GM19238 (cell line): ENCODE measurements at regions not wholly inside any gene's neighbourhood (a gene's known extent, or its start where the extent isn't known, plus 50 kb on each side); places are given as distances from the start of the nearest gene placed in this dataset.
"Not testable (repeated sequence)": the region's sequence is repeated elsewhere in the genome, so short reads cannot be mapped to it uniquely, and the experiment has no call there.

Source experiments
- DNase-seq: peaks from one replicate; pipeline ENCODE4 v3.0.0; 2011; ENCODE audit warnings: low spot score; ENCODE audit not compliant: insufficient read length

GRCh38 chr2:146730882-146731281 is 1113.9 kb upstream of the ACVR2A start:
- no peak for DNase-seq

DNA sequence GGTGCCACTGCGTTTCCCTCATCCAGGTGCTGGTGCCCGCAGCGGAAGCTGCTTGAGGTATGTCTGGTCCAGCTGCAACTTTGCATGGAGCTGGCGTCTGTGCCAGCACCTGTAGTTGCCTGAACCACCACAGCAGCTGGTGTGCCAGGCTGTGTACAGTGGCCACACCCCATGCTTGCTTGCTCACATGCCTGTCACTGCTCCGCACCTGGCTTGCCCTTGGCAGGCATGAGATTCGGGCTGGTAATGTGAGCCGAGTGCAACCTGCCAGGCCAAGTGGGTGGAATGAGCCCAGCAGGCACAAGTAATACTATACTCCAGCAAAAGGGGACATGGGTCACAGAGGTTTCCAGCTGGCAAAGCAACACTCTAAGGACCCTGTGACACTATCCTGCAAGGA is 1123.3 kb upstream of the ACVR2A start:
- DNase-seq, result no peak

- no peak for DNase-seq
These were observed 1124.7 kb upstream of the ACVR2A start for GRCh38 chr2:146720170-146720569.

DNA sequence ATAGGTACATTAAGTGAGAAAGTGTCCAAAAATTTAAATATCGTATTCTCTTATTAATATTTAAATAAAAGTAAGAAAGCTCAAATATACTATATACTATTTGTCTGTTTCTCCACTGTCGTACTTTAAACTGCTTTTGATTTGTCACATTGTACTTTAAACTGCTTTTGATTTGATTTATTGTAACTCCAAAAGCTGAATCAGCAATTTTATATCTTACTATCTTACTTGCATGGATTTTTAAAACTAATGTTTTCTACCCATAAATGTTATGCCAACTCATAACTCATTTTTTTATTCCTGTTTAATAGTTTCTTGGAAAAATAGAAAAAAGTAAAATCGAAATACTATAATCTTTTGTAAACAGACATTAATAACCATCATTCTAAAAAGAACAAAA is 1128.2 kb upstream of the ACVR2A start:
- no peak for DNase-seq

DNA sequence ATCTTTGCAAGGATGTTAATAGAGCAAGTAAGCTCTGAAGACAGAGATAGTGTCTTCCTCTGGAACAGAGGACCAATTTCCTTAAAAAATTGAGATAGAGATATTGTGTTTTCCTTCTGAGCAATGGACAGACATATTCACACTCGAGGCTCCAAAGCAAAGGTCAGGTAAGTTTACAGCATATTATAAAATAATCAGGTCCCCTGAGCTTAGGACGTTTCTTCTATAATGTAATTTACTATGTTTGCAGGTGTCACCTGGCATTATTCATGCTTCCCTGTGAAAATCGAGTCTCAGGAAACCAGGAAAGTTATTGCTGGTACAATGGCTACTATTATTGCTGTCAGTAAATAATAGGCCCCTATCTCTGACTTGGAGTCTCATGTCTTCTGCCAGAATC is 1135.8 kb upstream of the ACVR2A start:
- DNase-seq, result no peak

GRCh38 chr2:146701183-146701582 is 1143.6 kb upstream of the ACVR2A start:
- DNase-seq, result no peak

GRCh38 chr2:146697307-146697706 is 1147.5 kb upstream of the ACVR2A start:
- no peak for DNase-seq

GRCh38 chr2:146696787-146697186 is 1148.0 kb upstream of the ACVR2A start:
- not testable (repeated sequence) for DNase-seq

- no peak for DNase-seq
These were observed 1162.8 kb upstream of the ACVR2A start for GRCh38 chr2:146681991-146682390.

DNA sequence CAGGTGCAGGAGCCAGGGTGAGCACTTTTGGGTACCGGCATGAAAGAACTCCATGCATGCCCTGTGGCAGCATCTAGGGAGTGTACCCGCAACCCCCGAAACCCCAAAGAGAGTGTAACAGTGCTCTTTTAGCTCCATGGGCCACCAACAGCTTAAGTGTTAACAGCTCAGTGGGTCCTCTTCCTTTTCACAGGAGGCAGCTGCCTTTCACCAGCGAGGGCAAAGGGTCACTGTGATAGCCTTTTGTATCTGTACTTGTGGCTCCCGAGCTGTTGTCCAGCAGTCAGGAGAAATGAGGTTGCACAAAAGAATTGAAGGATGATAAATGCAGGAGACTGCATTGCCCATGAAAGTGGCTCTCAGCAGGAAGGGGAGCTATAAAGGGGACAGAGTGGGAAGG is 1166.3 kb upstream of the ACVR2A start:
- DNase-seq, result no peak

- DNase-seq, result no peak
These were observed 1167.5 kb upstream of the ACVR2A start for GRCh38 chr2:146677280-146677679.

DNA sequence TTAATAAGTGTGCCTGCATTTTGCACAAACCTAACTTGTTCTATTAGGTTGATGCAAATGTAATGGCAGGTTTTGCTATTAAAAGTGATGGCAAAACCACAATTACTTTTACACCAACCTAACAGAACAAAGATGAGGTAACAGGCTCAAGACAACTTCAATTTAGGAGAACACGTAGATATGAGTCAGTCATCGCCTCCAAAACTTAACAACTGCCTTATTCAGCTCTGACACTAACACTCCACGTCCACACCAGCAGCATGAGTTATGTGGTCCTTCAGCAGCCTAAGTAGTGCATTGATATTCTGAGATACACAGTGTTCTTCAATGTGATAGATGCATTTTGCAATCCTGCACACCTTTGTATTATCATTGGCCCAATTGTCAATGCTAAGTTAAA is 1175.1 kb upstream of the ACVR2A start:
- DNase-seq, result no peak

- no peak for DNase-seq
These were observed 1178.5 kb upstream of the ACVR2A start for GRCh38 chr2:146666340-146666739.

DNA sequence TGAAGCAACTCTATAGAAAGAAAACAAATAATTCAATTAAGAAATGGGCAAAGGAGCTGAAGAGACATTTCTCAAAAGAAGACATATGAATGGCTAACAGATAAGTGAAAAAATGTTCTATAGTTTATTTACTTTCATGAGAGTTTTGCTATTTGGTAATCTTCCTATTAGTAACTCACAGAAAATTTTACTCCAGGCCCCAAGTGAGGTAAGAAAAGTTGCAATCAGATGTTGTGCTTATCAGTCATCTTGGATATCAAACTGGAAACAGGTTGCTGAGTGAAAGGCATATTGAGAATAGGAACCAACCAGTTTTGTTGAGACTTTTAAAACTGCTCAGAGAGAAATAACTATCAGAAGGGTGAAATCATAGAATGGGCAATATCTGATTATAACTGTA is 1179.0 kb upstream of the ACVR2A start:
- no peak for DNase-seq

DNA sequence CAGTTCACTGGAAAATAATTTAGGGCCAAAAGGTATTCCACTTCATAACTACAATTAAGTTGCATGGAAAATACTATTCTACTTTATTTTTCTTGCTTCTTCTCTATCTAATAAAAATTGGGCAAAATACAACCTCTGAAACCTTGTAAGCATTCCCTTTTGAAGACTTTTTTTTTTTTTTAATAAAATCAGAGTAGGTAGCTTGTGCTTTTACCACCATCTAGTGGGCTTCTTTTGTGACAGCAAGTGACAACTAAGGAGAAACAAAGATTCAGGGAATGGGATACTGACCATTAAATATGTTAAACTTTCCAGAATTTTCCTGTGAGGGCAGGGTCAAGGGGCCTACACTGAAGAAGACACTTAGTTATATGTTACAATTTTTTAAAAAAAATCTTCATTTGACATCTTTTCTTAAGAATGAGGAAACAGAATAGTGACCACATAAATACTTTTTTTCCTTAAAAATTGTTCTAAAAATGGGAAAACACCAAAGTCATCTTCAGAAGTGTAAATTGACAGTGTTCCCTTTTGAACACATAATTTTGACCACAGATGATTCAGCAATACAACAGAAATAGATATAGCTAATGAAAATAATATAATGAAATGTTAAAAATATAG is 1183.2 kb upstream of the ACVR2A start:
- DNase-seq, result no peak

DNA sequence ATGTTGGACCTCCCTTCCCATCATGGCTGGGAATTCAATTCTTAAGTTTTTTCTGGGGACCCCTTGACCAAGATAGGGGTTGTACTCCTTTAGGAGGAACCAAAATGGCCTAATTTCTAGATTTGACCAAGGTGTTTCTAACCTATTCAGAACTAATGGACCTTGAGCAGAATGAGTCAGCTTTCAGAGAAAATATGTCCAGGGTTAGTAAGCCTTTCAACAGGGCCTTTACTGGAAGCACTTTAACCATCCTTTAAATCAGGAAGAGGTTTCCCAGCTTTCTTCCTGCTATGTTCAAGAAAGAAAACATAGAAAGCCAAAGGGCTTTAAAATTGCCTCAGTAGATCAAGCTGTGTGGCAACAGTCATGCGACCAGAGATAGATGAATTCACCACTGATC is 1184.9 kb upstream of the ACVR2A start:
- DNase-seq, result no peak

- no peak for DNase-seq
These were observed 1192.5 kb upstream of the ACVR2A start for GRCh38 chr2:146652311-146652710.

DNA sequence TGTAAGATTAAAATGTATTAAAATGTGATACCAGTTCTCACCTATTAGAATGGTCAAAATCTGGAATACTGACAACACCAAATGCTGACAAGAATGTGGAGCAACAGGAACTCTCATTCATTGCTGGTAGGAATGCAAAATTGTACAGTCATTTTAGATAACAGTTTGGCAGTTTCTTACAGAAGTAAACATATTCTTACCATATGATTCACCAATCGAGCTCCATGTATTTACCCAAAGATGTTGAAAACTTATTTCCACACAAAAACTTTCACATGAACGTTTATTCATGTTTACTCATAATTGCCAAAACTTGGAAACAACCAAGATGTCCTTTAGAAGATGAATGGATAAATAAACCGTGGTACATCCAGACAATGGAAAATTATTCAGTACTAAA is 1193.5 kb upstream of the ACVR2A start:
- no peak for DNase-seq

DNA sequence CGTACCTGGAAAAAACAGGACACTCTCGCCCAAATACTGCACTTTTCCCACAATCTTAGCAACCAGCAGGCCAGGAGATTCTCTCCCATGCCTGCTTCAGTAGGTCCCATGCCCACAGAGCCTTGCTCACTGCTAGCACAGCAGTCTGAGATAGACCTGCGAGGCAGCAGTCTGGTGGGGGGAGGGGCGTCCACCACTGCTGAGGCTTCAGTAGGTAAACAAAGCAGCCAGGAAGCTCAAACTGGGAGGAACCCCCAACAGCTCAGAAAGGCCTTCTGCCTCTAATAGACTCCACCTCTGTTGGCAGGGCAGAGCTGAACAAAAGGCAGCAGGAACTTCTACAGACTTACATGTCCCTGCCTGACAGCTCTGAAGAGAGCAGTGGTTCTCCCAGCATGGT is 1202.8 kb upstream of the ACVR2A start:
- no peak for DNase-seq

GRCh38 chr2:146634230-146635097 is 1210.4 kb upstream of the ACVR2A start:
- DNase-seq, result no peak

DNA sequence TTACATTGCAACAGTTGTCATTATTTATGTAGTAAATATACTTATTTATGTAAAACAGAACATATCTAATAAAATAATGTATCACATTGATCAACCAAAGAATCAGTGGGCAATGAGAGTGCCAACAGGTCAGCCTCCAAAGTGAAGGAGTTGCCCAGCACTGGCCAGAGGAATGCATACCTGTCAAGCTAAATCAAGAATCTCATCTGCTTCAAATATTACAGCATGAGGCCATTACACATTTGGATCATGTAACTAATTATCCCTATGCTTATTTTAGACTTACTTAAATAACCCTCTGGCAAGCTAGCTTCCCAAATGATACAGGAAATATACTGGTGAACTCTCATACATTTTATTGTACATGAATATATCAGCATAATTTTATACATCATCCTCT is 1211.7 kb upstream of the ACVR2A start:
- DNase-seq, result no peak

GRCh38 chr2:146632707-146633106 is 1212.1 kb upstream of the ACVR2A start:
- no peak for DNase-seq
